OCI-LY7 (cell line): ENCODE measurements at regions not wholly inside any gene's neighbourhood (a gene's known extent, or its start where the extent isn't known, plus 50 kb on each side); places are given as distances from the start of the nearest gene placed in this dataset.

ENCODE experiments used
- BruUV-seq: library from RNA; stranded (reverse); fragments of 400-500 nt; replicated peaks from 2 replicates; lab custom pipeline; 2021; lab: Mats Ljungman, UMichigan
- CTCF ChIA-PET: fragments of 300-600 bp; sonication (Branson Sonifier 250); formaldehyde crosslinking; loops from one replicate; lab custom pipeline; 2022; ENCODE audit warnings: antibody characterized with exemption; ENCODE audit not compliant: unreplicated experiment; lab: Charles Lee
- POLR2A ChIA-PET: fragments of 300-600 bp; sonication (Branson Sonifier 250); formaldehyde crosslinking; loops from one replicate; lab custom pipeline; 2022; ENCODE audit warnings: antibody characterized with exemption; lab: Charles Lee
- DNase-seq: peaks from one replicate; pipeline ENCODE4 v3.0.0-alpha.2; 2015; ENCODE audit warnings: low spot score
- H2AFZ ChIP-seq: fragments of 200-600 bp; sonication (generic), shearing (Covaris generic); 2 replicates; pipeline ENCODE4 v1.6.1; 2014; ENCODE audit warnings: mild to moderate bottlenecking, antibody characterized with exemption, low read length, moderate library complexity
- H3K27ac ChIP-seq: fragments of 200-600 bp; sonication (generic); 2 replicates; pipeline ENCODE4 v1.5.1; 2014; ENCODE audit warnings: mixed run types, low read depth, mild to moderate bottlenecking, moderate library complexity, low read length, inconsistent platforms; ENCODE audit not compliant: poor library complexity, severe bottlenecking
- H3K36me3 ChIP-seq: fragments of 200-600 bp; sonication (generic); 2 replicates; pipeline ENCODE4 v1.6.1; 2014; ENCODE audit warnings: mild to moderate bottlenecking, antibody characterized with exemption, low read length, moderate library complexity, mixed read lengths; ENCODE audit not compliant: insufficient read depth
- H3K4me1 ChIP-seq: fragments of 200-600 bp; sonication (generic); 2 replicates; pipeline ENCODE4 v1.5.1; 2014; ENCODE audit warnings: mild to moderate bottlenecking, low read length; ENCODE audit not compliant: insufficient read depth, poor library complexity, severe bottlenecking
- H3K4me2 ChIP-seq: fragments of 200-600 bp; sonication (generic); 2 replicates; pipeline ENCODE4 v1.6.1; 2014; ENCODE audit warnings: mild to moderate bottlenecking, low read length
- H3K4me3 ChIP-seq: fragments of 200-600 bp; sonication (generic); 2 replicates; pipeline ENCODE4 v1.5.1; 2014; ENCODE audit warnings: mild to moderate bottlenecking, low read depth, low read length; ENCODE audit not compliant: poor library complexity, severe bottlenecking
- H3K79me2 ChIP-seq: fragments of 200-600 bp; sonication (generic); 2 replicates; pipeline ENCODE4 v1.6.1; 2016; ENCODE audit warnings: low read depth, mild to moderate bottlenecking, low read length, moderate library complexity, mixed read lengths; ENCODE audit not compliant: insufficient read depth
- H3K9me2 ChIP-seq: fragments of 200-600 bp; sonication (generic); 2 replicates; pipeline ENCODE4 v1.6.1; 2016; ENCODE audit warnings: mild to moderate bottlenecking, low read length, mixed read lengths; ENCODE audit not compliant: insufficient read depth
- H3K9me3 ChIP-seq: fragments of 200-600 bp; sonication (generic); 2 replicates; pipeline ENCODE4 v1.6.1; 2014; ENCODE audit warnings: mild to moderate bottlenecking, mixed run types, low read length, mixed read lengths
- H4K20me1 ChIP-seq: fragments of 200-600 bp; sonication (generic); 2 replicates; pipeline ENCODE4 v1.6.1; 2014; ENCODE audit warnings: mild to moderate bottlenecking, antibody characterized with exemption, low read length, moderate library complexity, mixed read lengths; ENCODE audit not compliant: insufficient read depth
- EZH2phosphoT487 ChIP-seq: fragments of 200-600 bp; sonication (generic); IDR thresholded peaks from 2 replicates; pipeline ENCODE4 v1.6.1; 2018; ENCODE audit warnings: low read depth, borderline replicate concordance, mild to moderate bottlenecking, mixed run types, antibody characterized with exemption, low read length, moderate library complexity, mixed read lengths
- intact Hi-C: fragments of 100-400 bp; cut with micrococcal nuclease; formaldehyde crosslinking; loops from one replicate; pipeline ENCODE4 v1.10.0; 2022; ENCODE audit not compliant: unreplicated experiment
- TF ChIP-seq, protein P1 (sequence below): fragments of 200-600 bp; sonication (generic); conservative IDR thresholded peaks from 2 replicates; pipeline ENCODE4 v1.5.1; 2014; ENCODE audit warnings: mild to moderate bottlenecking, antibody characterized with exemption, low read length, moderate library complexity, mixed read lengths

DNA sequence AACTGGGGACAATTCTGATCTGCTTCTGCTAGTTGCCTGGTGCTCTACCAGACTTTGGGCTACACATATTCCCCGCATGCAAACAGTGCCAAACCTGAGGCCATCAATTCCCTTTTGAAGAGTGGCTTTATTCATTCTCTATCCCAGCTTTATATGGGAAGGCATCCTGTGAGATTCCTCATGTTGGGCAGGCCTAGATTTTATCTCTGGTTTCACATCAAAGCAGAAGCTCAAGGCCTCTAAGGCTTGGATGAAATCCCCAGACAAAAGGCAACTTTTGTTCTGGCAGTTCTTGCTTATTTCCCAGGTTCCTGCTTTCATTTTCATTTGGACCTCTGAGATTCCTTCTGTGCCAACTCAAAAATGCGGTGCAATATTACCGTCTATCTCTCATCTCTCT is 648.8 kb downstream of the QKI start:
- BruUV-seq, result no TSS peak

DNA sequence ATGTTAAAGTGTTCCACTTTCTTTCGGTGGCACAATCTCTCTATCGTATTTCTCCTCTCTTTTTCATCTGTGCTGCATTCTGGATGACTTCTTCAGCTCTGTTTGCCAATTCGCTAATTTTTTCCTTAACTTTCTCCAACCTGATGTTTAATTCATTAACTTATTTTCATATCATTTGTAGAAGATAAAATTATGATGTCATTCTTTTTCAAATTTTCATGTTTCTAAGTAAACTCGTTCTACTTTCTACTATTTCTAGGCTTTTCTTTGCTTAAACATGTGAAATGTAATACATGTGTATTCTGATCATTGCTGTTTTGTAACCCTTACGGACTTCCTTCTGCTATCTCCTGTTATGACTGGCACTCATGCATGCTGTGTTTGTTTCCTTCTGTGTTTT is 648.4 kb downstream of the QKI start:
- no peak for DNase-seq
- H3K36me3 ChIP-seq, result no peaks in the 10 kb centered on the region
- H3K79me2 ChIP-seq, result no peaks in the 10 kb centered on the region
- no peak overlapping the region for H2AFZ ChIP-seq
- no peaks in the 10 kb centered on the region for H4K20me1 ChIP-seq
- ChIA-PET CTCF (no interaction called here), POLR2A (no interaction called here)
- no peaks in the 10 kb centered on the region for H3K9me2 ChIP-seq
- TF ChIP-seq EZH2phosphoT487, result no peak
- TF ChIP-seq, protein P1, sequence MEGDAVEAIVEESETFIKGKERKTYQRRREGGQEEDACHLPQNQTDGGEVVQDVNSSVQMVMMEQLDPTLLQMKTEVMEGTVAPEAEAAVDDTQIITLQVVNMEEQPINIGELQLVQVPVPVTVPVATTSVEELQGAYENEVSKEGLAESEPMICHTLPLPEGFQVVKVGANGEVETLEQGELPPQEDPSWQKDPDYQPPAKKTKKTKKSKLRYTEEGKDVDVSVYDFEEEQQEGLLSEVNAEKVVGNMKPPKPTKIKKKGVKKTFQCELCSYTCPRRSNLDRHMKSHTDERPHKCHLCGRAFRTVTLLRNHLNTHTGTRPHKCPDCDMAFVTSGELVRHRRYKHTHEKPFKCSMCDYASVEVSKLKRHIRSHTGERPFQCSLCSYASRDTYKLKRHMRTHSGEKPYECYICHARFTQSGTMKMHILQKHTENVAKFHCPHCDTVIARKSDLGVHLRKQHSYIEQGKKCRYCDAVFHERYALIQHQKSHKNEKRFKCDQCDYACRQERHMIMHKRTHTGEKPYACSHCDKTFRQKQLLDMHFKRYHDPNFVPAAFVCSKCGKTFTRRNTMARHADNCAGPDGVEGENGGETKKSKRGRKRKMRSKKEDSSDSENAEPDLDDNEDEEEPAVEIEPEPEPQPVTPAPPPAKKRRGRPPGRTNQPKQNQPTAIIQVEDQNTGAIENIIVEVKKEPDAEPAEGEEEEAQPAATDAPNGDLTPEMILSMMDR, result no peak
- H3K27ac ChIP-seq, result no peak overlapping the region
- H3K4me3 ChIP-seq, result no peak overlapping the region
- intact Hi-C loops, result no loop called here
- H3K4me1 ChIP-seq, result no peaks in the 10 kb centered on the region
- no peak overlapping the region for H3K4me2 ChIP-seq
- BruUV-seq, result no TSS peak
- H3K9me3 ChIP-seq, result no peaks in the 10 kb centered on the region

More for the DNA sequence above, 648.8 kb downstream of the QKI start:
- DNase-seq, result no peak
- TF ChIP-seq EZH2phosphoT487, result no peak
- TF ChIP-seq, protein P1, result no peak
- H3K4me2 ChIP-seq, result no peak overlapping the region
- no peak overlapping the region for H2AFZ ChIP-seq
- CTCF ChIA-PET, result no interaction called here
- no peaks in the 10 kb centered on the region for H3K36me3 ChIP-seq
- H3K9me3 ChIP-seq, result no peaks in the 10 kb centered on the region
- no peak overlapping the region for H3K4me3 ChIP-seq
- no peaks in the 10 kb centered on the region for H3K9me2 ChIP-seq
- intact Hi-C loops, result no loop called here
- no peaks in the 10 kb centered on the region for H3K79me2 ChIP-seq
- H4K20me1 ChIP-seq, result no peaks in the 10 kb centered on the region
- H3K27ac ChIP-seq, result no peak overlapping the region
- no peaks in the 10 kb centered on the region for H3K4me1 ChIP-seq
- POLR2A ChIA-PET, result no interaction called here

DNA sequence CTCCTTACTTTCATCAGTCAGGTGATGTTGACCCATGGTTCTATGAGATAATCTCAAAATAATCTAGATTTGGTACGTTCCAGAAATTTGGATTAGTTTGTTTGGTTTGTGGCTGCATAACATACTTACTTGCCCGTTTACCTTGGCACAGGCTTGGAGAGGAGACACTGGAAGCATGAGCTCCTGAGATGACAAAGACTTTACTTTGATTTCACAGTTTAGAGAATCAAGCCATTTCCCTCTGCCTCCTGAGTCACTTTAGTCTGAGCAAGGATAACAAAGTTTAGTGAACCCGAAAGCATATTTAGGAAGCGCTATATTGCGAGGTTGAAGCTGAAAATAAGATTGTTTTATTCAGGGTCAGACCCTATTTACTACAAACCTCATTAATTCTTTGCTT is 643.4 kb downstream of the QKI start:
- no peak for DNase-seq
- Histone ChIP-seq H3K79me2 (no peaks in the 10 kb centered on the region), H3K27ac (no peak overlapping the region), H2AFZ (no peak overlapping the region), H3K9me3 (no peaks in the 10 kb centered on the region), H3K4me3 (no peak overlapping the region), H4K20me1 (no peaks in the 10 kb centered on the region), H3K36me3 (no peaks in the 10 kb centered on the region), H3K4me2 (no peak overlapping the region), H3K9me2 (no peaks in the 10 kb centered on the region), H3K4me1 (no peaks in the 10 kb centered on the region)
- ChIA-PET CTCF (no interaction called here), POLR2A (no interaction called here)
- intact Hi-C loops, result no loop called here
- no TSS peak for BruUV-seq
- TF ChIP-seq, protein P1, result no peak
- TF ChIP-seq EZH2phosphoT487, result no peak
